HepG2 (cell line): ENCODE measurements at regions not wholly inside any gene's neighbourhood (a gene's known extent, or its start where the extent isn't known, plus 50 kb on each side); places are given as distances from the start of the nearest gene placed in this dataset.

Source experiments
- FLYWCH1 ChIP-seq: sonication (generic); formaldehyde crosslinking; IDR thresholded peaks from 2 replicates; pipeline ENCODE4 v1.8.1; 2023; ENCODE audit warnings: mild to moderate bottlenecking, missing genetic modification reagents
- KDM6A ChIP-seq: IDR thresholded peaks from 2 replicates; pipeline ENCODE4 v1.6.1; 2016; ENCODE audit warnings: low read depth
- KLF9 ChIP-seq: IDR thresholded peaks from 2 replicates; pipeline ENCODE4 v1.6.1; 2016; ENCODE audit warnings: low read depth
- MAF1 ChIP-seq: sonication (generic); formaldehyde crosslinking; IDR thresholded peaks from 2 replicates; pipeline ENCODE4 v1.5.0; 2020; ENCODE audit warnings: missing genetic modification reagents, borderline replicate concordance
- MED8 ChIP-seq: sonication (generic); formaldehyde crosslinking; IDR thresholded peaks from 2 replicates; pipeline ENCODE4 v1.8.1; 2023; ENCODE audit warnings: mild to moderate bottlenecking, missing genetic modification reagents; ENCODE audit not compliant: insufficient replicate concordance
- PITX1 ChIP-seq: sonication (generic); formaldehyde crosslinking; IDR thresholded peaks from 2 replicates; pipeline ENCODE4 v1.5.1; 2020; ENCODE audit warnings: mild to moderate bottlenecking, missing genetic modification reagents
- PRMT3 ChIP-seq: sonication (generic); formaldehyde crosslinking; IDR thresholded peaks from 2 replicates; pipeline ENCODE4 v1.8.1; 2022; ENCODE audit warnings: low read depth, mild to moderate bottlenecking, moderate library complexity, missing genetic modification reagents, borderline replicate concordance
- TGIF2 ChIP-seq: IDR thresholded peaks from 2 replicates; pipeline ENCODE4 v1.6.1; 2016; ENCODE audit warnings: control low read depth, missing compliant biosample characterization
- XRCC5 ChIP-seq: fragments of 200-400 bp; formaldehyde crosslinking; optimal IDR thresholded peaks from 2 replicates; pipeline ENCODE3; 2017; ENCODE audit warnings: mild to moderate bottlenecking, low read length
- ZFP41 ChIP-seq: sonication (generic); formaldehyde crosslinking; IDR thresholded peaks from 2 replicates; pipeline ENCODE4 v1.4.0; 2020; ENCODE audit warnings: mild to moderate bottlenecking, missing genetic modification reagents, borderline replicate concordance
- ZNF235 ChIP-seq: sonication (generic); formaldehyde crosslinking; IDR thresholded peaks from 2 replicates; pipeline ENCODE4 v1.8.1; 2023; ENCODE audit warnings: mild to moderate bottlenecking, missing genetic modification reagents, borderline replicate concordance
- ZNF24 ChIP-seq: fragments of 450-650 bp; IDR thresholded peaks from 2 replicates; pipeline ENCODE4 v1.6.1; 2017; ENCODE audit warnings: antibody characterized with exemption, mild to moderate bottlenecking
- ZNF292 ChIP-seq: sonication (generic); formaldehyde crosslinking; IDR thresholded peaks from 2 replicates; pipeline ENCODE4 v1.8.1; 2022; ENCODE audit warnings: mild to moderate bottlenecking, low read depth, missing genetic modification reagents, borderline replicate concordance
- ZNF773 ChIP-seq: sonication (generic); formaldehyde crosslinking; IDR thresholded peaks from 2 replicates; pipeline ENCODE4 v1.4.0; 2020; ENCODE audit warnings: missing genetic modification reagents, borderline replicate concordance
- ZNF788 ChIP-seq: sonication (generic); formaldehyde crosslinking; IDR thresholded peaks from 2 replicates; pipeline ENCODE4 v1.5.0; 2020; ENCODE audit warnings: mild to moderate bottlenecking, missing genetic modification reagents, borderline replicate concordance
- TF ChIP-seq, protein P1 (sequence below): sonication (generic); formaldehyde crosslinking; IDR thresholded peaks from 2 replicates; pipeline ENCODE4 v1.5.1; 2020; ENCODE audit warnings: missing genetic modification reagents, mild to moderate bottlenecking, borderline replicate concordance
- TF ChIP-seq, protein P2 (sequence below): sonication (generic); formaldehyde crosslinking; IDR thresholded peaks from 2 replicates; pipeline ENCODE4 v1.4.0; 2020; ENCODE audit warnings: missing genetic modification reagents
- TF ChIP-seq, protein P3 (sequence below): sonication (generic); formaldehyde crosslinking; IDR thresholded peaks from 2 replicates; pipeline ENCODE4 v1.5.1; 2020; ENCODE audit warnings: missing genetic modification reagents, mild to moderate bottlenecking, borderline replicate concordance
- TF ChIP-seq, protein P4 (sequence below): sonication (generic); formaldehyde crosslinking; IDR thresholded peaks from 2 replicates; pipeline ENCODE4 v1.4.0; 2020; ENCODE audit warnings: missing genetic modification reagents

GRCh38 chr5:67268231-67269021, 71.8 kb upstream of the CD180 start (continued):
- TF ChIP-seq, protein P1, sequence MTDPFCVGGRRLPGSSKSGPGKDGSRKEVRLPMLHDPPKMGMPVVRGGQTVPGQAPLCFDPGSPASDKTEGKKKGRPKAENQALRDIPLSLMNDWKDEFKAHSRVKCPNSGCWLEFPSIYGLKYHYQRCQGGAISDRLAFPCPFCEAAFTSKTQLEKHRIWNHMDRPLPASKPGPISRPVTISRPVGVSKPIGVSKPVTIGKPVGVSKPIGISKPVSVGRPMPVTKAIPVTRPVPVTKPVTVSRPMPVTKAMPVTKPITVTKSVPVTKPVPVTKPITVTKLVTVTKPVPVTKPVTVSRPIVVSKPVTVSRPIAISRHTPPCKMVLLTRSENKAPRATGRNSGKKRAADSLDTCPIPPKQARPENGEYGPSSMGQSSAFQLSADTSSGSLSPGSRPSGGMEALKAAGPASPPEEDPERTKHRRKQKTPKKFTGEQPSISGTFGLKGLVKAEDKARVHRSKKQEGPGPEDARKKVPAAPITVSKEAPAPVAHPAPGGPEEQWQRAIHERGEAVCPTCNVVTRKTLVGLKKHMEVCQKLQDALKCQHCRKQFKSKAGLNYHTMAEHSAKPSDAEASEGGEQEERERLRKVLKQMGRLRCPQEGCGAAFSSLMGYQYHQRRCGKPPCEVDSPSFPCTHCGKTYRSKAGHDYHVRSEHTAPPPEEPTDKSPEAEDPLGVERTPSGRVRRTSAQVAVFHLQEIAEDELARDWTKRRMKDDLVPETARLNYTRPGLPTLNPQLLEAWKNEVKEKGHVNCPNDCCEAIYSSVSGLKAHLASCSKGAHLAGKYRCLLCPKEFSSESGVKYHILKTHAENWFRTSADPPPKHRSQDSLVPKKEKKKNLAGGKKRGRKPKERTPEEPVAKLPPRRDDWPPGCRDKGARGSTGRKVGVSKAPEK (CRISPR knock-in tag), result no peak
- no peak for TF ChIP-seq FLYWCH1 (CRISPR knock-in tag)
- TF ChIP-seq PRMT3 (CRISPR knock-in tag), result no peak
- TF ChIP-seq KDM6A, result 0 out of 2 replicates have a peak, but pooled peaks have one; percentile 34
- TF ChIP-seq MAF1 (CRISPR knock-in tag), result no peak
- TF ChIP-seq, protein P2, sequence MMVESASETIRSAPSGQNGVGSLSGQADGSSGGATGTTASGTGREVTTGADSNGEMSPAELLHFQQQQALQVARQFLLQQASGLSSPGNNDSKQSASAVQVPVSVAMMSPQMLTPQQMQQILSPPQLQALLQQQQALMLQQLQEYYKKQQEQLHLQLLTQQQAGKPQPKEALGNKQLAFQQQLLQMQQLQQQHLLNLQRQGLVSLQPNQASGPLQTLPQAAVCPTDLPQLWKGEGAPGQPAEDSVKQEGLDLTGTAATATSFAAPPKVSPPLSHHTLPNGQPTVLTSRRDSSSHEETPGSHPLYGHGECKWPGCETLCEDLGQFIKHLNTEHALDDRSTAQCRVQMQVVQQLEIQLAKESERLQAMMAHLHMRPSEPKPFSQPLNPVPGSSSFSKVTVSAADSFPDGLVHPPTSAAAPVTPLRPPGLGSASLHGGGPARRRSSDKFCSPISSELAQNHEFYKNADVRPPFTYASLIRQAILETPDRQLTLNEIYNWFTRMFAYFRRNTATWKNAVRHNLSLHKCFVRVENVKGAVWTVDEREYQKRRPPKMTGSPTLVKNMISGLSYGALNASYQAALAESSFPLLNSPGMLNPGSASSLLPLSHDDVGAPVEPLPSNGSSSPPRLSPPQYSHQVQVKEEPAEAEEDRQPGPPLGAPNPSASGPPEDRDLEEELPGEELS, result no peak
- TF ChIP-seq KLF9 (CRISPR knock-in tag), result no peak
- TF ChIP-seq XRCC5, result peak; percentile 43
- no peak for TF ChIP-seq ZNF24
- TF ChIP-seq MED8 (CRISPR knock-in tag), result no peak
- TF ChIP-seq, protein P3, sequence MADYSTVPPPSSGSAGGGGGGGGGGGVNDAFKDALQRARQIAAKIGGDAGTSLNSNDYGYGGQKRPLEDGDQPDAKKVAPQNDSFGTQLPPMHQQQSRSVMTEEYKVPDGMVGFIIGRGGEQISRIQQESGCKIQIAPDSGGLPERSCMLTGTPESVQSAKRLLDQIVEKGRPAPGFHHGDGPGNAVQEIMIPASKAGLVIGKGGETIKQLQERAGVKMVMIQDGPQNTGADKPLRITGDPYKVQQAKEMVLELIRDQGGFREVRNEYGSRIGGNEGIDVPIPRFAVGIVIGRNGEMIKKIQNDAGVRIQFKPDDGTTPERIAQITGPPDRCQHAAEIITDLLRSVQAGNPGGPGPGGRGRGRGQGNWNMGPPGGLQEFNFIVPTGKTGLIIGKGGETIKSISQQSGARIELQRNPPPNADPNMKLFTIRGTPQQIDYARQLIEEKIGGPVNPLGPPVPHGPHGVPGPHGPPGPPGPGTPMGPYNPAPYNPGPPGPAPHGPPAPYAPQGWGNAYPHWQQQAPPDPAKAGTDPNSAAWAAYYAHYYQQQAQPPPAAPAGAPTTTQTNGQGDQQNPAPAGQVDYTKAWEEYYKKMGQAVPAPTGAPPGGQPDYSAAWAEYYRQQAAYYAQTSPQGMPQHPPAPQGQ (CRISPR knock-in tag), result no peak
- TF ChIP-seq ZNF773 (CRISPR knock-in tag), result no peak
- TF ChIP-seq TGIF2 (CRISPR knock-in tag), result no peak
- no peak for TF ChIP-seq ZNF235
- TF ChIP-seq PITX1, result no peak
- TF ChIP-seq ZFP41, result no peak
- TF ChIP-seq, protein P4, sequence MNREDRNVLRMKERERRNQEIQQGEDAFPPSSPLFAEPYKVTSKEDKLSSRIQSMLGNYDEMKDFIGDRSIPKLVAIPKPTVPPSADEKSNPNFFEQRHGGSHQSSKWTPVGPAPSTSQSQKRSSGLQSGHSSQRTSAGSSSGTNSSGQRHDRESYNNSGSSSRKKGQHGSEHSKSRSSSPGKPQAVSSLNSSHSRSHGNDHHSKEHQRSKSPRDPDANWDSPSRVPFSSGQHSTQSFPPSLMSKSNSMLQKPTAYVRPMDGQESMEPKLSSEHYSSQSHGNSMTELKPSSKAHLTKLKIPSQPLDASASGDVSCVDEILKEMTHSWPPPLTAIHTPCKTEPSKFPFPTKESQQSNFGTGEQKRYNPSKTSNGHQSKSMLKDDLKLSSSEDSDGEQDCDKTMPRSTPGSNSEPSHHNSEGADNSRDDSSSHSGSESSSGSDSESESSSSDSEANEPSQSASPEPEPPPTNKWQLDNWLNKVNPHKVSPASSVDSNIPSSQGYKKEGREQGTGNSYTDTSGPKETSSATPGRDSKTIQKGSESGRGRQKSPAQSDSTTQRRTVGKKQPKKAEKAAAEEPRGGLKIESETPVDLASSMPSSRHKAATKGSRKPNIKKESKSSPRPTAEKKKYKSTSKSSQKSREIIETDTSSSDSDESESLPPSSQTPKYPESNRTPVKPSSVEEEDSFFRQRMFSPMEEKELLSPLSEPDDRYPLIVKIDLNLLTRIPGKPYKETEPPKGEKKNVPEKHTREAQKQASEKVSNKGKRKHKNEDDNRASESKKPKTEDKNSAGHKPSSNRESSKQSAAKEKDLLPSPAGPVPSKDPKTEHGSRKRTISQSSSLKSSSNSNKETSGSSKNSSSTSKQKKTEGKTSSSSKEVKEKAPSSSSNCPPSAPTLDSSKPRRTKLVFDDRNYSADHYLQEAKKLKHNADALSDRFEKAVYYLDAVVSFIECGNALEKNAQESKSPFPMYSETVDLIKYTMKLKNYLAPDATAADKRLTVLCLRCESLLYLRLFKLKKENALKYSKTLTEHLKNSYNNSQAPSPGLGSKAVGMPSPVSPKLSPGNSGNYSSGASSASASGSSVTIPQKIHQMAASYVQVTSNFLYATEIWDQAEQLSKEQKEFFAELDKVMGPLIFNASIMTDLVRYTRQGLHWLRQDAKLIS (CRISPR knock-in tag), result no peak
- no peak for TF ChIP-seq ZNF788 (CRISPR knock-in tag)
- peak; percentile 73; the same call in 1 of the 2 replicates for TF ChIP-seq ZNF292 (CRISPR knock-in tag)
